Left renal cortex interstitium (tissue), 4 donors: ENCODE measurements at regions not wholly inside any gene's neighbourhood (a gene's known extent, or its start where the extent isn't known, plus 50 kb on each side); places are given as distances from the start of the nearest gene placed in this dataset.

Source experiments
- DNase-seq, 4 donors: peaks; one replicate each; pipeline ENCODE4 v3.0.0-alpha.2; 2013; ENCODE audit warnings: low read depth in 4 of 4, low spot score in 2 of 4, missing footprints in 1 of 4

DNA sequence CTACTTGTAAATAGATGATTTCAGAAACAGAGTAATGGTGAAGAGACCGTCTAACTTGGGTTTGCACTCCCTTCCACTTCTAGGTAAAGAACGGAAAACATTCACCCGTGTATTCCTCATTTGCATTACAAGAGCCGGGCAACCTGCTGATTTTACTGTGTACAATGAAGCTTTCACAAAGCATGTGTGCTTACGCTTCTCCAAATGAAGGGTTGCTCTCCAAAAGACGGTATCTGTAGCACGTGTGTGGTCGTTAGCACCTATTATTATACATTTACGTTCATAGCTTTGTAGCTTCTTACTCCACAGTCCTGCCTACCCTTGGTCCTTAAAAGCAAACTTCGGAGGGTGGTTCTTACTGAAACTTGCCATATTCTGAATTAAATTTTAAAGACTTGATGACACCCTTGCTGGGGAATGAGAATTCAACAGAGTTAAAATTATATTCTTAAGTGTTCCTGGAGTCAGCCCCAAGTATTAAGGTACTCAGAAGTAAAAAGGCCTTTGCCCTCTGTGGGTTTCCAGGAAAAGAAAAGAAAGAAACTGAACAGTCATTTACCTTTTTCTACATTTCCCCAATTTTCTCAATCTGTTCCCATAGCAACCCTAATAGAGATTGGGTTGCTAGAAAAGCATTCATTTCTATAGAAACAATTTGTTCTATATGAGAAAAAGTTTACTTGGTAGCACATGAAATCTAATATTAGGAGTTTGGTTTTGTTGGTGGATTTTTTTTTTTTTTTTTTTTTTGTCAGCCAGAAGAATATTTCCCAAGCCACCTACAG is 61.9 kb upstream of the KCNG1 start:
- DNase-seq = no peak

DNA sequence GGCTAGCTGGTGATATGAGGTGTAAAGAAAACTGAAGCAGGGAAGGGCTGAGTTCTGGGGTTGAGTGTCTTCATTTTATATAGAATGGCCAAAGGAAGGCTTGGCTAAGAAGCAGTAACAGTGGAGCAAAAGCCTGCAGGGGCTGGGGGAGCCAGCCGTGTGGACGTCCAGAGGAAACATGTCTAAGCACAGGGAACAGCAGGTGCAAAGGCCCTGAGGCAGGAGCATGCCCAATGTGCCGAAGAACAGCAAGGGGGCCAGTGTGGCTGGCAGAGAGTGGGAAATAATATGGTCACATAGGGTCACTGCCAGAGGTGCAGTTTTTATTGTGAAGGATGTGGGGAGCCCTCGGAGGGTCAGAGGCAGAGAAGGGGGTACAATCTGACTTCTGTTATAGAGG is 60.5 kb upstream of the KCNG1 start:
- DNase-seq = no peak

DNA sequence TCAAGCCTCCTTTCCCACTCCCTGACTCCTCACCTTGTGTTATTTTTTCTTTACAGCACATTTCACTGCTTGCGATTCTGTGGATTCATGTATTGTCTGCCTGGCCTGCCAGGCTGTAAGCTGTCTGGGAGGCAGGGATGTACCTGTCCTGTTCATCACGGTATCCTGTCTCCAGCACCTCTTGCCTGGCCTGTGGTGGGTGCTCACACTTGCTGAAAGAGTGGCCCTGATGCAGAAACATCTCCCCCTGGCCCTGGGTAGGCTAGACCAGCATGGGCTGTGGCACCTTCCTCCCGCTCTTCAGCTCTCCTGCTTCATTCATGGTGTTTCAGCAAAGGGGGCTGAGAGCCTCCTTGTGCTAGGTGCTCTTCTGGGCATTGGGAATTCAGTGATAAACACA is 60.1 kb upstream of the KCNG1 start:
- no peak for DNase-seq

DNA sequence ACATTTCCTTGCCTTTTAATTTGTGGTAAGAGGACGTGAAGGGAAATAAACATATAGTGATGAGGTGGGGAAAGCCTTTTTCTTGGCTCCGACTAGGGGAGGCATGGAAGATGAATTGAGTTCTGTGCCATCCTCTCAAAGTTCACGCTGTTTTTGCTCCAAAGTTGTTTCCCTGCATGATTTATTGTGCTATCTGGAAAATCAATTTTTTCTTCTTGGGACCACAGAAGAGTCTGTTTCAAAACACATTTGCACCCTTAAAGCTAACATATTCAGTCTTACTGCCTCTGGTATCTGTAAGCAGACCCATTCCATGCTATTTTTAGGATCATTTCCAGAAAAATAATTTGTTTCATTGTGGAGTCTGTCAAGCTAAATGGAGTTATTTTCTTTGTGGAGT is 57.6 kb upstream of the KCNG1 start:
- no peak for DNase-seq

GRCh38 chr20:51079488-51079887 is 56.6 kb upstream of the KCNG1 start:
- no peak for DNase-seq

GRCh38 chr20:51077686-51078060 is 54.8 kb upstream of the KCNG1 start:
- no peak for DNase-seq

DNA sequence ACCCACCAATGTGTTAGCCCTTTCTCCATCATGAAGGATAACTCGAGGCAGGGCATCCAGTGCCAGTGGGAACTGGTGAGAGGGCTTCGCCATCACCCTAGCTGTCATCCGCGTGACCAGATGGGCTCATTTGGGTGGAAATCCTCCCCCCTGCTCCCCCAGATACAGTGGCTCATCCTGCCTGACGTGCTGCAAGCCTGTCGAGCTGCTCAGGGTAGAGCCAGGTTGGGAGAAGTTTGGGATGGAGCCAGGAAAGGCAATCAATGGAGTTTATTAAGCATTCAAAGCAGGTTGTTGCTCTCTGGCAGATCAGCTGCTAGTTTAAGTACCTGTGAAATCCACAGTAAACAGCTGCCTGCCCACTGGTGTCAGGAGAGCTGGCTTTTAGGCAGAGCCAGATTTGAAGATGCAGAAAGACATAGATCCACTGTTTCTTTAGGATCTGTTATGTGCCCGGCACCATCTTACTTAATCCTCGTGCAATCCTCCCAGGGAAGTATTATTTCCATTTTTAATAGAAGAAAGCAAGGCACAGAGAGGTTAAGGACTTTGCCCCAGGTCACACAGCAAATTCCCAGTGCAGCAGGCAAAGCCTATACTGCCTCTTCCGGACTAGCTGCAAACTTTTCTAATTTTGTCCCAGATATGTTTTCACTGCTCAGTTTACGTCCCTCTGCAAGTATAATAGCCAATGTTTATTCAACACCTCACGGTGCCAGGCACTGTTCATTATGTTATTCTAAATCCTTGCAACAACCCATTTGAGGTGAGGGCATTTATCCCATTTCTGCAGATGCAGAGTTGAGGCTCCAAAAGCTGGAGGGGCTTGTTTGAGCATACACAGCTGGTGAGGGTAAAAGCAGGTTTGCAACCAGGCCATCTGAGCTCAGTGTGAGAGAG is 54.1 kb upstream of the KCNG1 start:
- DNase-seq = no peak

DNA sequence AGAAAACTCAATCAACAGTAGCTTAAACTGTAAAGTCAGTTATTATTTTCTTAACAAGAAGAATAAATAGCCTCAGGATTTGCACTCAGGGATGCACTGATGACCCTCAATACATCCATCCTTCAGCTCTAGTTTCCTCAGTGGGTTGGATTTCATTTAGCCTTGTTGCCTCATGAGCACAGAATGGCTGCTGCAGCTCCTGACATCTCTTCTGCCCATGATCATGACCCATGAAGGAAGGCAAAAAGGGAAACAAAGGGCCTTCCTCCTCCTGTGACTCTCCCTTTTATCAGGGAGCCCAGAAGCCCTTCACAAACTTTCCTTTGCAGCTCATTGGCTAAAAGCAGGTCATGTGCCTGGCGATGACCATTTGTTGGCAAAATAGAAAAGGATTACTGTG is 51.2 kb upstream of the KCNG1 start:
- no peak for DNase-seq
